Thyroid gland (tissue), 4 donors: ENCODE measurements at regions not wholly inside any gene's neighbourhood (a gene's known extent, or its start where the extent isn't known, plus 50 kb on each side); places are given as distances from the start of the nearest gene placed in this dataset.

Source experiments
- POLR2A ChIP-seq, 2 donors: fragments of 450-650 bp; IDR thresholded peaks; one replicate each; pipeline ENCODE4 v1.6.1; 2017; ENCODE audit warnings: antibody characterized with exemption in 2 of 2, mild to moderate bottlenecking in 2 of 2, moderate library complexity in 1 of 2
- TF ChIP-seq, protein P1 (sequence below), 6 experiments: fragments of 200-600 bp in 3 of 6; fragments of 450-650 bp in 3 of 6; sonication (generic) in 3 of 6; IDR thresholded peaks; one replicate each; pipeline ENCODE4 v1.5.1; 2016 to 2019; ENCODE audit warnings: antibody characterized with exemption in 6 of 6, mild to moderate bottlenecking in 2 of 6, inconsistent platforms in 1 of 6, moderate library complexity in 1 of 6

GRCh38 chr3:43210049-43211027 is 76.0 kb upstream of the SNRK start:
- no peak for TF ChIP-seq POLR2A (IDR thresholded peaks at IDR 0.05)
- TF ChIP-seq, protein P1, sequence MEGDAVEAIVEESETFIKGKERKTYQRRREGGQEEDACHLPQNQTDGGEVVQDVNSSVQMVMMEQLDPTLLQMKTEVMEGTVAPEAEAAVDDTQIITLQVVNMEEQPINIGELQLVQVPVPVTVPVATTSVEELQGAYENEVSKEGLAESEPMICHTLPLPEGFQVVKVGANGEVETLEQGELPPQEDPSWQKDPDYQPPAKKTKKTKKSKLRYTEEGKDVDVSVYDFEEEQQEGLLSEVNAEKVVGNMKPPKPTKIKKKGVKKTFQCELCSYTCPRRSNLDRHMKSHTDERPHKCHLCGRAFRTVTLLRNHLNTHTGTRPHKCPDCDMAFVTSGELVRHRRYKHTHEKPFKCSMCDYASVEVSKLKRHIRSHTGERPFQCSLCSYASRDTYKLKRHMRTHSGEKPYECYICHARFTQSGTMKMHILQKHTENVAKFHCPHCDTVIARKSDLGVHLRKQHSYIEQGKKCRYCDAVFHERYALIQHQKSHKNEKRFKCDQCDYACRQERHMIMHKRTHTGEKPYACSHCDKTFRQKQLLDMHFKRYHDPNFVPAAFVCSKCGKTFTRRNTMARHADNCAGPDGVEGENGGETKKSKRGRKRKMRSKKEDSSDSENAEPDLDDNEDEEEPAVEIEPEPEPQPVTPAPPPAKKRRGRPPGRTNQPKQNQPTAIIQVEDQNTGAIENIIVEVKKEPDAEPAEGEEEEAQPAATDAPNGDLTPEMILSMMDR (IDR thresholded peaks at IDR 0.05): no peak
